Left lung (tissue), 4 donors: ENCODE measurements at regions not wholly inside any gene's neighbourhood (a gene's known extent, or its start where the extent isn't known, plus 50 kb on each side); places are given as distances from the start of the nearest gene placed in this dataset.
"Not testable (repeated sequence)": the region's sequence is repeated elsewhere in the genome, so short reads cannot be mapped to it uniquely, and the experiment has no call there.

ENCODE experiments used
- ATAC-seq: fragments of 200-7000 bp; cut with Tn5 transposase; one replicate; pipeline ENCODE4 v1.9.1; 2020; ENCODE audit warnings: moderate library complexity
- DNase-seq, 4 donors: peaks; one replicate each; pipeline ENCODE4 v3.0.0-alpha.2; 2013 to 2020
- H3K27ac ChIP-seq, 2 donors: fragments of 200-600 bp; sonication (generic) in 1 of 2; one replicate each; pipeline versions ENCODE4 v1.5.0 to v1.8.0; 2020 to 2021
- H3K27me3 ChIP-seq, 2 donors: fragments of 200-600 bp; sonication (generic) in 1 of 2; one replicate each; pipeline versions ENCODE4 v1.5.0 to v1.8.0; 2020 to 2021
- H3K36me3 ChIP-seq, 2 donors: fragments of 200-600 bp; sonication (generic) in 1 of 2; one replicate each; pipeline versions ENCODE4 v1.5.0 to v1.8.0; 2020 to 2021
- H3K4me1 ChIP-seq, 2 donors: fragments of 200-600 bp; one replicate each; pipeline ENCODE4 v1.8.0; 2021
- H3K4me3 ChIP-seq, 2 donors: fragments of 200-600 bp; sonication (generic) in 1 of 2; one replicate each; pipeline versions ENCODE4 v1.5.0 to v1.8.0; 2020 to 2021; ENCODE audit warnings: mild to moderate bottlenecking in 1 of 2
- H3K9me3 ChIP-seq, 2 donors: fragments of 200-600 bp; sonication (generic) in 1 of 2; one replicate each; pipeline versions ENCODE4 v1.5.0 to v1.8.0; 2020 to 2021
- intact Hi-C, 2 donors: fragments of 100-400 bp; cut with DNase I; formaldehyde crosslinking; loops; one replicate each; pipeline versions ENCODE4 v1.11.2 to v1.14.2; 2022
- TF ChIP-seq, protein P1 (sequence below), 2 donors: fragments of 200-600 bp; sonication (generic) in 1 of 2; IDR thresholded peaks; one replicate each; pipeline versions ENCODE4 v1.5.0 to v1.8.0; 2021; ENCODE audit warnings: antibody characterized with exemption in 2 of 2
- donor health status: DM: no; HTN: yes; CAD: no.
- donor health status: DM: no; HTN: no; CAD: no.

DNA sequence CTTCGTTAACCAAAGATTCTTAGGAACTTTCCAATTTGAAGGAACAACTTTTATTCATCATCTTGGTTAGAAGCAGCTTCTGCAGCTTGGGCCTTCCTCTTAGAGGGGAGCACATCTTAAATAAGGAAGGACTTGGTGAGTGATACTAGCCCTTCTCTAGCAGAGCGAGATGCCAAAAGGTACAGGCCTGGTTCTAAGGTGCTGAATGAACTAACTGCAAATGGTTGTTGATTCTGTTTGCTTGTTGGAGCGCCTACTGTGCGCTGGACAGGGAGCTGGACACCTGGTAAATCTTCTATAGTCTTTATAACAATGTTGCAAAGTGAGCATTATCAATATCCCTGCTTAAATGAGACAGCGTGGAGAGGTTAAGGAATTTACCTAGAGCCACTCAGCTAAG, 127.1 kb downstream of the MYCN start:
- Histone ChIP-seq H3K27ac (no peak overlapping the region), H3K4me3 (no peak overlapping the region), H3K9me3 (peaks cover 0 to 26% of the 10 kb centered on the region in 2 donors), H3K27me3 (no peaks in the 10 kb centered on the region), H3K4me1 (no peaks in the 10 kb centered on the region), H3K36me3 (no peaks in the 10 kb centered on the region)
- TF ChIP-seq, protein P1, sequence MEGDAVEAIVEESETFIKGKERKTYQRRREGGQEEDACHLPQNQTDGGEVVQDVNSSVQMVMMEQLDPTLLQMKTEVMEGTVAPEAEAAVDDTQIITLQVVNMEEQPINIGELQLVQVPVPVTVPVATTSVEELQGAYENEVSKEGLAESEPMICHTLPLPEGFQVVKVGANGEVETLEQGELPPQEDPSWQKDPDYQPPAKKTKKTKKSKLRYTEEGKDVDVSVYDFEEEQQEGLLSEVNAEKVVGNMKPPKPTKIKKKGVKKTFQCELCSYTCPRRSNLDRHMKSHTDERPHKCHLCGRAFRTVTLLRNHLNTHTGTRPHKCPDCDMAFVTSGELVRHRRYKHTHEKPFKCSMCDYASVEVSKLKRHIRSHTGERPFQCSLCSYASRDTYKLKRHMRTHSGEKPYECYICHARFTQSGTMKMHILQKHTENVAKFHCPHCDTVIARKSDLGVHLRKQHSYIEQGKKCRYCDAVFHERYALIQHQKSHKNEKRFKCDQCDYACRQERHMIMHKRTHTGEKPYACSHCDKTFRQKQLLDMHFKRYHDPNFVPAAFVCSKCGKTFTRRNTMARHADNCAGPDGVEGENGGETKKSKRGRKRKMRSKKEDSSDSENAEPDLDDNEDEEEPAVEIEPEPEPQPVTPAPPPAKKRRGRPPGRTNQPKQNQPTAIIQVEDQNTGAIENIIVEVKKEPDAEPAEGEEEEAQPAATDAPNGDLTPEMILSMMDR (IDR thresholded peaks at IDR 0.05), result no peak
- no peak for ATAC-seq
- no peak for DNase-seq
- intact Hi-C loops, result no loop called here

DNA sequence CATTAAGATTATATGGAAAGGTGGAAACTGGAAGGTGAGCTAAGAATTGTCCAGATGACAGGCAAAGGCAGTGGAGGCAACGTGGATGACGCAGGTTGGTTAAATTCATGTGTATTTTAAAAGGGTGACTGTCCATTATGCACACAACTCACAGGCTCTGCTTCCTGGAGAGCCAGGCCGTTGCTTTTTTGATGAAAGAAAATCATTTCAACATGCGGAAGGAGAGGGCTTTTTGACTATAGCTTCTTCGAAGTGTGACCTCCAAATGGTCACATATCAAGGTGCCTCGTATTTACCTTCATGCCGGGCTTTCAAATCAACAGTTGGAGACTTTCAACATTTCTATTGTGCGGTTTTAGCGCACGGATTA, 126.7 kb downstream of the MYCN start:
- intact Hi-C loops, result no loop called here
- TF ChIP-seq, protein P1 (IDR thresholded peaks at IDR 0.05), result no peak
- DNase-seq (no peak), ATAC-seq (no peak)
- Histone ChIP-seq H3K9me3 (peaks cover 0 to 26% of the 10 kb centered on the region in 2 donors), H3K27ac (no peak overlapping the region), H3K4me1 (no peaks in the 10 kb centered on the region), H3K4me3 (no peak overlapping the region), H3K36me3 (no peaks in the 10 kb centered on the region), H3K27me3 (no peaks in the 10 kb centered on the region)

DNA sequence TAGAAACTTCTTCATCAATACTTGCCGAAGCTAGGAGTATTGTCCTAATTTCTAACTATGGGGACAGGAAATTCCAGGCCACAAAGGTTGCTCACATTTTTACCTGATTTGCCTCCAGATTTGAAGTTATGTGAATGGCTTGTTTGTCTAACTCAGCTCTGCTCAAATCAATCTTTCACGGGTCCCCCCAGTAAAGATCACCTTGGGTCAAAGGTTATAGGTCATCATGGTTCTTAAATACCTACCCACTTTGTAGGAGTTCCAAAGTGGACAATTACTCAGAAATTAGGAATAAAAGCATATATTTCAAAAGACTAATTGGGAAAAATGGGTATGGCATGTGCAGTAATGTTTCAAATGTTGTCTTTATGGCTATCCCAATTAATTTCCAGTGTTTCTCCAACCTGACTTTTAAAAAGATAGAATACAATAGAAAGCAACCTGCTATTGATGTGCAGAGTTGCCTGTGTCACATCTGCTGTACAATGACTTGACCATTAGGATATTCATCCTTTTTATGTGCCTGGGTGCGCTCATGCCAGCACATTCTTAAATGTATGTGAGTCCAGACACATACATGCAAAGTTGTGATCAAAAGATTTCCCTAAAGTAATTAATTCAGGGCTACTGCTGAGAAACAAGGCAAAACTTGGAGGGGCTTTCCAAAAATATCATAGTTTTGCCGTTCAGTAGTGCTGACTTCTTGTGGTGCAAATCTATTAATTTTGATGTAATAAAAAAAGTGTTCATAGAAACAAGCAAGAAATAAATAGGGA, 126.1 kb downstream of the MYCN start:
- no peaks in the 10 kb centered on the region for H3K36me3 ChIP-seq
- no peak for DNase-seq
- intact Hi-C loops, result no loop called here
- H3K4me1 ChIP-seq, result no peaks in the 10 kb centered on the region
- H3K27me3 ChIP-seq, result no peaks in the 10 kb centered on the region
- H3K9me3 ChIP-seq, result peaks cover 0 to 26% of the 10 kb centered on the region in 2 donors
- no peak overlapping the region for H3K27ac ChIP-seq
- H3K4me3 ChIP-seq, result no peak overlapping the region
- TF ChIP-seq, protein P1 (IDR thresholded peaks at IDR 0.05), result no peak
- ATAC-seq, result no peak

DNA sequence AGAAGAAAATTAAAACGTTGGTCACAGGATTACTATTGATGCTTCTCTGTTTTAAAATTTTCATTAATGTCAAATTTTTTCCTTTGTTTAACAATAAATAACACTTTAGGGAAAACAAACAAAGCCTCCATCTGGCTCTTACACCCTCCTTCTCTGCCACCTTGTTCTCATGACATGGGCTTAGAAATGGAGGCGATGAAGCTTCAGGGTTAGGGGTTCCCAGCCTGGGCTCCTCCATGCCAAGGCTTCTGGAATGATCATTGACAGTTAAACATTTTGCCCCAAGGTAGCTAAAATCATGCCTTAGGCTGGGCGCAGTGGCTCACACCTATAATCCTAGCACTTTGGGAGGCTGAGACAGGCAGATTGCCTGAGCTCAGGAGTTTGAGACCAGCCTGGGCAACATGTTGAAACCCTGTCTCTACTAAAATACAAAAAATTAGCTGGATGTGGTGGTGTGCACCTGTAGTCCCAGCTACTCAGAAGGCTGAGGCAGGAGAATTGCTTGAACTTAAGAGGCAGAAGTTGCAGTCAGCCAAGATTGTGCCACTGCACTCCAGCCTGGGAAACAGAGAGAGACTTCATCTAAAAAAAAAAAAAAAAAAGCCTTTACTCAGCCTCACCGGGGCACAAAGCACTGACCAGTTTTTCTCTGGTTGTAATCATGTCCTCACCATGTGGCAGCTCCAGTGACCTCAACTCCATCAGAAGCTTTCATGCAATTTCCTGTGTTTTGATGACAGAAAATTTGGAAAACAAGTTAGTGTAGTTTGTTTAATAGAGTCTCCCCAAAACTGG, 125.1 kb downstream of the MYCN start:
- H3K4me3 ChIP-seq, H3K27me3 ChIP-seq, DNase-seq, intact Hi-C loops, H3K36me3 ChIP-seq, H3K4me1 ChIP-seq, ATAC-seq, H3K27ac ChIP-seq: not testable (repeated sequence)
- H3K9me3 ChIP-seq, result peaks cover 0 to 26% of the 10 kb centered on the region in 2 donors

DNA sequence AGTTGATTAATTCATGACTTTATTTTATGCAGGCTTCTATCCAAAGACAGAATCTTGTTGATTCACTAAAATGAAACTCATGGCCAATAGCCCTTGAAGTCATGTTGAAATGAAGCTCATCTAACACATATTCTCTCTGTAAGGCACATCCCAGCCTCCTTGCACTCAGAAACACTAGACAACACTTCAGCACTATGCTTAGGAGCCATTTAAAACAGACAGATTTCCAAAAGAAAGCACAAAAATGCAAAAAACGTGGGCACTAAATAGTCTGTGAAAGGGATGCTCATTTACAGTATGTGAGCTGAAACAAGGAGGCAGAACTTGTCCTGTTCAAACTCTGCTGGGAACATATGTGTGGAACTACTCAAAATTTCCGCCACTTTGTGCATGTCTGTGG, 124.4 kb downstream of the MYCN start:
- H3K36me3 ChIP-seq, result no peaks in the 10 kb centered on the region
- no peaks in the 10 kb centered on the region for H3K4me1 ChIP-seq
- TF ChIP-seq, protein P1 (IDR thresholded peaks at IDR 0.05), result no peak
- DNase-seq (no peak), ATAC-seq (no peak)
- intact Hi-C loops, result no loop called here
- H3K4me3 ChIP-seq, result no peak overlapping the region
- peaks cover 0 to 26% of the 10 kb centered on the region in 2 donors for H3K9me3 ChIP-seq
- H3K27me3 ChIP-seq, result no peaks in the 10 kb centered on the region
- no peak overlapping the region for H3K27ac ChIP-seq
